Activated T-cell treated with anti-CD3 and anti-CD28 coated beads, Interleukin-2, amount 50 U/mL, for 72 hours (primary cell): ENCODE measurements at regions not wholly inside any gene's neighbourhood (a gene's known extent, or its start where the extent isn't known, plus 50 kb on each side); places are given as distances from the start of the nearest gene placed in this dataset.

ENCODE experiments used
- ATAC-seq, 2 donors: fragments of 150-1000 bp; cut with Tn5 transposase; replicated peaks in 1 of 2; 2 replicates each; pipeline ENCODE4 v1.10.0; 2021; ENCODE audit warnings: moderate library complexity in 2 of 2, mild to moderate bottlenecking in 1 of 2
- DNase-seq, 2 donors: peaks; one replicate each; pipeline ENCODE4 v3.0.0; 2021 to 2022; ENCODE audit warnings: mixed read lengths in 1 of 2
- H3K27ac Mint-ChIP-seq: one replicate; pipeline ENCODE4 v1.8.0; 2022; ENCODE audit warnings: mild to moderate bottlenecking, moderate library complexity, mixed read lengths
- H3K27me3 Mint-ChIP-seq: one replicate; pipeline ENCODE4 v1.8.0; 2022; ENCODE audit warnings: low read depth, mixed read lengths
- H3K36me3 Mint-ChIP-seq, 2 donors: one replicate each; pipeline ENCODE4 v1.8.0; 2022; ENCODE audit warnings: mixed read lengths in 2 of 2, mild to moderate bottlenecking in 1 of 2; ENCODE audit not compliant: insufficient read depth in 2 of 2
- H3K4me1 Mint-ChIP-seq: one replicate; pipeline ENCODE4 v1.8.0; 2022; ENCODE audit warnings: low read depth, mixed read lengths
- H3K4me3 Mint-ChIP-seq, 2 donors: one replicate each; pipeline ENCODE4 v1.8.0; 2022; ENCODE audit warnings: mild to moderate bottlenecking in 2 of 2, mixed read lengths in 2 of 2, moderate library complexity in 2 of 2
- H3K9me3 Mint-ChIP-seq, 2 donors: one replicate each; pipeline ENCODE4 v1.8.0; 2022; ENCODE audit warnings: mixed read lengths in 2 of 2

- H3K4me3 Mint-ChIP-seq, result no peak overlapping the region
- ATAC-seq, result no peak
- H3K9me3 Mint-ChIP-seq, result peaks cover 5% of the 10 kb centered on the region in 2 donors
- no peaks in the 10 kb centered on the region for H3K36me3 Mint-ChIP-seq
- H3K27me3 Mint-ChIP-seq, result no peaks in the 10 kb centered on the region
- H3K4me1 Mint-ChIP-seq, result no peaks in the 10 kb centered on the region
- no peak for DNase-seq
- no peak overlapping the region for H3K27ac Mint-ChIP-seq
Measured at GRCh38 chr3:103699228-103699627, 1264.4 kb downstream of the ZPLD1 start.

- Mint-ChIP-seq H3K4me3 (no peak overlapping the region), H3K27ac (no peak overlapping the region), H3K27me3 (no peaks in the 10 kb centered on the region), H3K9me3 (no peaks in the 10 kb centered on the region), H3K36me3 (no peaks in the 10 kb centered on the region), H3K4me1 (no peaks in the 10 kb centered on the region)
- DNase-seq, result no peak
- ATAC-seq, result no peak
Measured at GRCh38 chr3:103705641-103706040, 1270.8 kb downstream of the ZPLD1 start.

- no peak for DNase-seq
- H3K4me1 Mint-ChIP-seq, result no peaks in the 10 kb centered on the region
- no peaks in the 10 kb centered on the region for H3K36me3 Mint-ChIP-seq
- H3K27me3 Mint-ChIP-seq, result no peaks in the 10 kb centered on the region
- no peak for ATAC-seq
- no peak overlapping the region for H3K4me3 Mint-ChIP-seq
- no peaks in the 10 kb centered on the region for H3K9me3 Mint-ChIP-seq
- H3K27ac Mint-ChIP-seq, result no peak overlapping the region
Measured at GRCh38 chr3:103706671-103707070, 1271.9 kb downstream of the ZPLD1 start.

- Mint-ChIP-seq H3K4me1 (no peaks in the 10 kb centered on the region), H3K27me3 (no peaks in the 10 kb centered on the region), H3K4me3 (no peak overlapping the region), H3K27ac (no peak overlapping the region), H3K9me3 (peaks cover 0 to 3% of the 10 kb centered on the region in 2 donors), H3K36me3 (no peaks in the 10 kb centered on the region)
- no peak for DNase-seq
- no peak for ATAC-seq
Measured at GRCh38 chr3:103711670-103712069, 1276.9 kb downstream of the ZPLD1 start.

GRCh38 chr3:103712320-103713008 is 1277.6 kb downstream of the ZPLD1 start:
- Mint-ChIP-seq H3K9me3 (peaks cover 2 to 3% of the 10 kb centered on the region in 2 donors), H3K4me3 (no peak overlapping the region)
- ATAC-seq, result no peak

GRCh38 chr3:103729547-103729946 is 1294.7 kb downstream of the ZPLD1 start:
- ATAC-seq, result no peak
- Mint-ChIP-seq H3K27me3 (no peaks in the 10 kb centered on the region), H3K36me3 (no peaks in the 10 kb centered on the region)

More at GRCh38 chr3:103712320-103713008, 1277.6 kb downstream of the ZPLD1 start:
- H3K36me3 Mint-ChIP-seq, result no peaks in the 10 kb centered on the region
- H3K4me1 Mint-ChIP-seq, result no peaks in the 10 kb centered on the region
- no peak for DNase-seq
- no peaks in the 10 kb centered on the region for H3K27me3 Mint-ChIP-seq
- no peak overlapping the region for H3K27ac Mint-ChIP-seq

GRCh38 chr3:103730744-103731143 is 1295.9 kb downstream of the ZPLD1 start:
- Mint-ChIP-seq H3K27ac (no peak overlapping the region), H3K4me3 (no peak overlapping the region), H3K36me3 (no peaks in the 10 kb centered on the region), H3K27me3 (no peaks in the 10 kb centered on the region), H3K9me3 (peaks cover 0 to 6% of the 10 kb centered on the region in 2 donors), H3K4me1 (no peaks in the 10 kb centered on the region)
- no peak for ATAC-seq
- DNase-seq, result no peak

More at GRCh38 chr3:103729547-103729946, 1294.7 kb downstream of the ZPLD1 start:
- H3K9me3 Mint-ChIP-seq, result peaks cover 0 to 6% of the 10 kb centered on the region in 2 donors
- no peak overlapping the region for H3K4me3 Mint-ChIP-seq
- no peaks in the 10 kb centered on the region for H3K4me1 Mint-ChIP-seq
- H3K27ac Mint-ChIP-seq, result no peak overlapping the region
- no peak for DNase-seq

GRCh38 chr3:103752986-103753385 is 1318.2 kb downstream of the ZPLD1 start:
- Mint-ChIP-seq H3K9me3 (peaks cover 3 to 5% of the 10 kb centered on the region in 2 donors), H3K36me3 (no peaks in the 10 kb centered on the region), H3K4me3 (no peak overlapping the region), H3K27me3 (no peaks in the 10 kb centered on the region), H3K27ac (no peak overlapping the region), H3K4me1 (no peaks in the 10 kb centered on the region)
- DNase-seq, result no peak
- ATAC-seq, result no peak

GRCh38 chr3:103767635-103768034 is 1332.8 kb downstream of the ZPLD1 start:
- H3K4me1 Mint-ChIP-seq, result no peaks in the 10 kb centered on the region
- H3K4me3 Mint-ChIP-seq, result no peak overlapping the region
- ATAC-seq (no peak), DNase-seq (no peak)
- H3K27me3 Mint-ChIP-seq, result no peaks in the 10 kb centered on the region
- H3K36me3 Mint-ChIP-seq, result no peaks in the 10 kb centered on the region
- peaks cover 0 to 5% of the 10 kb centered on the region in 2 donors for H3K9me3 Mint-ChIP-seq
- no peak overlapping the region for H3K27ac Mint-ChIP-seq

GRCh38 chr3:103785017-103785416 is 1350.2 kb downstream of the ZPLD1 start:
- no peak overlapping the region for H3K27ac Mint-ChIP-seq
- H3K36me3 Mint-ChIP-seq, result no peaks in the 10 kb centered on the region
- H3K4me1 Mint-ChIP-seq, result no peaks in the 10 kb centered on the region
- no peaks in the 10 kb centered on the region for H3K27me3 Mint-ChIP-seq
- ATAC-seq (no peak), DNase-seq (no peak)
- H3K4me3 Mint-ChIP-seq, result no peak overlapping the region
- H3K9me3 Mint-ChIP-seq, result peaks cover 0 to 2% of the 10 kb centered on the region in 2 donors

GRCh38 chr3:103785537-103785936 is 1350.7 kb downstream of the ZPLD1 start:
- Mint-ChIP-seq H3K9me3 (peaks cover 0 to 2% of the 10 kb centered on the region in 2 donors), H3K27ac (no peak overlapping the region), H3K4me1 (no peaks in the 10 kb centered on the region), H3K36me3 (no peaks in the 10 kb centered on the region), H3K4me3 (no peak overlapping the region), H3K27me3 (no peaks in the 10 kb centered on the region)
- DNase-seq (no peak), ATAC-seq (no peak)

GRCh38 chr3:103786296-103786695 is 1351.5 kb downstream of the ZPLD1 start:
- Mint-ChIP-seq H3K36me3 (no peaks in the 10 kb centered on the region), H3K27me3 (no peaks in the 10 kb centered on the region), H3K9me3 (peaks cover 0 to 2% of the 10 kb centered on the region in 2 donors), H3K4me3 (no peak overlapping the region), H3K4me1 (no peaks in the 10 kb centered on the region), H3K27ac (no peak overlapping the region)
- DNase-seq, result no peak
- no peak for ATAC-seq

- no peak for DNase-seq
- H3K4me1 Mint-ChIP-seq, result no peaks in the 10 kb centered on the region
- H3K4me3 Mint-ChIP-seq, result no peak overlapping the region
- H3K36me3 Mint-ChIP-seq, result no peaks in the 10 kb centered on the region
- peaks cover 0 to 2% of the 10 kb centered on the region in 2 donors for H3K9me3 Mint-ChIP-seq
- H3K27ac Mint-ChIP-seq, result no peak overlapping the region
- ATAC-seq, result no peak
- H3K27me3 Mint-ChIP-seq, result no peaks in the 10 kb centered on the region
Measured at GRCh38 chr3:103787164-103787871, 1352.5 kb downstream of the ZPLD1 start.
